ENCODE measurements at regions not wholly inside any gene's neighbourhood (a gene's known extent, or its start where the extent isn't known, plus 50 kb on each side); places are given as distances from the start of the nearest gene placed in this dataset.
"Not testable (repeated sequence)": the region's sequence is repeated elsewhere in the genome, so short reads cannot be mapped to it uniquely, and the experiment has no call there.

DNA sequence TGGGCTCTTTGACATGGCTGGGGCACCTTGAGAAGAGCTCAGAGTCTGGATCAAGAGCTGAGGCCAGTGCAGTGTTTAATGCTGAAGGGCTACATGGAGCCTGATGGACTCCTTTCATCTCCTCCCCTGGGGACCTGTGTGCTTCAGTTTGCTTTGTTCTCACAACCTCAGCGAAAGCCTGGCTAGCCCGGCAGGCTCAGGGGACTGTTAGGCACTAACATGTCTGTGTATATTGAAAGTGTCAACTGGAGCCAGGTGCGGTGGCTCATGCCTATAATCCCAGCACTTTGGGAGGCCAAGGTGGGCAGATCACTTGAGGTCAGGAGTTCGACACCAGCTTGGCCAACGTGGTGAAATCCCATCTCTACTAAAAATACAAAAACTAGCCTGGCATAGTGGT lies 194.5 kb downstream of the C1orf94 start:
- TF ChIP-seq FIP1L1 (IDR thresholded peaks at IDR 0.05; ENCODE audit: low read depth, low read length, poor library complexity, severe bottlenecking); NR2F6 (CRISPR knock-in tag; IDR thresholded peaks at IDR 0.05); NFE2L1 (tag; IDR thresholded peaks at IDR 0.05; ENCODE audit: borderline replicate concordance, low read depth); EZH2 (IDR thresholded peaks at IDR 0.05; ENCODE audit: borderline replicate concordance, low read depth, low read length); ZNF644 (tag; IDR thresholded peaks at IDR 0.05; ENCODE audit: low read depth); PHF21A (IDR thresholded peaks at IDR 0.05; ENCODE audit: borderline replicate concordance, low read depth); CHD1 (IDR thresholded peaks at IDR 0.05; ENCODE audit: low read length); TAL1 (IDR thresholded peaks at IDR 0.05): not testable (repeated sequence)
- TF ChIP-seq, protein P1, sequence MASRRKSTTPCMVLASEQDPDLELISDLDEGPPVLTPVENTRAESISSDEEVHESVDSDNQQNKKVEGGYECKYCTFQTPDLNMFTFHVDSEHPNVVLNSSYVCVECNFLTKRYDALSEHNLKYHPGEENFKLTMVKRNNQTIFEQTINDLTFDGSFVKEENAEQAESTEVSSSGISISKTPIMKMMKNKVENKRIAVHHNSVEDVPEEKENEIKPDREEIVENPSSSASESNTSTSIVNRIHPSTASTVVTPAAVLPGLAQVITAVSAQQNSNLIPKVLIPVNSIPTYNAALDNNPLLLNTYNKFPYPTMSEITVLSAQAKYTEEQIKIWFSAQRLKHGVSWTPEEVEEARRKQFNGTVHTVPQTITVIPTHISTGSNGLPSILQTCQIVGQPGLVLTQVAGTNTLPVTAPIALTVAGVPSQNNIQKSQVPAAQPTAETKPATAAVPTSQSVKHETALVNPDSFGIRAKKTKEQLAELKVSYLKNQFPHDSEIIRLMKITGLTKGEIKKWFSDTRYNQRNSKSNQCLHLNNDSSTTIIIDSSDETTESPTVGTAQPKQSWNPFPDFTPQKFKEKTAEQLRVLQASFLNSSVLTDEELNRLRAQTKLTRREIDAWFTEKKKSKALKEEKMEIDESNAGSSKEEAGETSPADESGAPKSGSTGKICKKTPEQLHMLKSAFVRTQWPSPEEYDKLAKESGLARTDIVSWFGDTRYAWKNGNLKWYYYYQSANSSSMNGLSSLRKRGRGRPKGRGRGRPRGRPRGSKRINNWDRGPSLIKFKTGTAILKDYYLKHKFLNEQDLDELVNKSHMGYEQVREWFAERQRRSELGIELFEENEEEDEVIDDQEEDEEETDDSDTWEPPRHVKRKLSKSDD (conservative IDR thresholded peaks at IDR 0.05; ENCODE audit: low read length), result not testable (repeated sequence)
- TF ChIP-seq, protein P2, sequence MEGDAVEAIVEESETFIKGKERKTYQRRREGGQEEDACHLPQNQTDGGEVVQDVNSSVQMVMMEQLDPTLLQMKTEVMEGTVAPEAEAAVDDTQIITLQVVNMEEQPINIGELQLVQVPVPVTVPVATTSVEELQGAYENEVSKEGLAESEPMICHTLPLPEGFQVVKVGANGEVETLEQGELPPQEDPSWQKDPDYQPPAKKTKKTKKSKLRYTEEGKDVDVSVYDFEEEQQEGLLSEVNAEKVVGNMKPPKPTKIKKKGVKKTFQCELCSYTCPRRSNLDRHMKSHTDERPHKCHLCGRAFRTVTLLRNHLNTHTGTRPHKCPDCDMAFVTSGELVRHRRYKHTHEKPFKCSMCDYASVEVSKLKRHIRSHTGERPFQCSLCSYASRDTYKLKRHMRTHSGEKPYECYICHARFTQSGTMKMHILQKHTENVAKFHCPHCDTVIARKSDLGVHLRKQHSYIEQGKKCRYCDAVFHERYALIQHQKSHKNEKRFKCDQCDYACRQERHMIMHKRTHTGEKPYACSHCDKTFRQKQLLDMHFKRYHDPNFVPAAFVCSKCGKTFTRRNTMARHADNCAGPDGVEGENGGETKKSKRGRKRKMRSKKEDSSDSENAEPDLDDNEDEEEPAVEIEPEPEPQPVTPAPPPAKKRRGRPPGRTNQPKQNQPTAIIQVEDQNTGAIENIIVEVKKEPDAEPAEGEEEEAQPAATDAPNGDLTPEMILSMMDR (IDR thresholded peaks at IDR 0.05 in 2 of 3, conservative IDR thresholded peaks at IDR 0.05 in 1 of 3; ENCODE audit: insufficient read depth in 2 of 3, low read depth in 1 of 3, low read length in 3 of 3), result not testable (repeated sequence)

Measured in K562 (cell line).